ENCODE measurements at regions not wholly inside any gene's neighbourhood (a gene's known extent, or its start where the extent isn't known, plus 50 kb on each side); places are given as distances from the start of the nearest gene placed in this dataset.

DNA sequence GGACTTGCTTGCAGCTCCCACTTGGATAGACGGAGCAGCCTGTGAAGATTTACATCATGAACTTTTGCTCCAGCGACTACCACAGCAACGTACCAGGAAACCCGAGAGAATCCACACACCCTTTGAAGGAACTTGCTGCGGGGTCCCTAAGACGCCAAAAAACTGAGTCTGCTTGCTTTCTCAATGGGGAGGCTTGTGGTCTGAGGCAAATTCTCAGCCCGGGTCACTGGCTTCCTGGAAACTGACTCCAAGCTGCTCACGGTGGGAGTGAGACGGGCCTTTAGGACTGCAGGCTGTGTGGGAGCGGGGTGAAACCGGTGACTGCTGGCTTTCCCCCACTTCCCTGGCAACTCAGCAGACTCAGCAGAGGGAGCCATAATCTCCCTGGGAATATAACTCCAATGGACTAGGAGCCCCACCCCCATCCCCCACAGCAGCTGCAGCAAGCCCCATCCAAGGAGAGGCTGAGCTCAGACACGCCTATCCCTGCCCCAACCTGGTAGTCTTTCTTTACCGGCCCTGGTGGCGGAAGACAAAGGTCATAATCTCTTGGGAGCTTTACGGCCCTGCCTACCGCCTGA, 466.0 kb downstream of the CAAP1 start:
- Mint-ChIP-seq H3K4me3 (no peak overlapping the region), H3K36me3 (ENCODE audit: low read depth) (no peaks in the 10 kb centered on the region)
- intact Hi-C loops (cut with micrococcal nuclease), result no loop called here

DNA sequence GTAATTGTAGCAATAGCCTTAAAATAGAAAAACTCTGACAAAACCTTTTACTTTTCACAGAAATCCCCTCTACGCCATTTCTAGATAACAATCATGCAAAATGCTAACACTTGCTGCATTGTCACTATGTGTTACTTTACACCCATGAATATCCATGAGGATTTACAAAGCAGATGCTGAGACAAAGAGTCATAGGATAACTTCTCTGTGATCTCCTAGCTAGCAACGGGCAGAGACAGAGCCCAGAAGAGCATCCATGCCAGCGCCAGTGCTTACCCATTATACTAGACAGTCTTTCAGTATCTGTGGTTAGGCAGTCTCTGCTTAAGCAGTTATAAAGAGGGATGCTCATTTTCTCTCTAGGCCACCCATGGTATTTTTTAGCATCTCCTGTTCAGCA, 474.1 kb downstream of the CAAP1 start:
- H3K4me1 Mint-ChIP-seq (ENCODE audit: low read depth), result no peaks in the 10 kb centered on the region
- intact Hi-C loops (cut with micrococcal nuclease), result no loop called here

More for the DNA sequence above, 466.0 kb downstream of the CAAP1 start:
- Mint-ChIP-seq H3K27ac (no peak overlapping the region), H3K9me3 (peaks cover 14% of the 10 kb centered on the region), H3K4me1 (ENCODE audit: low read depth) (no peaks in the 10 kb centered on the region), H3K27me3 (ENCODE audit: insufficient read depth) (no peaks in the 10 kb centered on the region)
- no peak for DNase-seq (ENCODE audit: low spot score)

DNA sequence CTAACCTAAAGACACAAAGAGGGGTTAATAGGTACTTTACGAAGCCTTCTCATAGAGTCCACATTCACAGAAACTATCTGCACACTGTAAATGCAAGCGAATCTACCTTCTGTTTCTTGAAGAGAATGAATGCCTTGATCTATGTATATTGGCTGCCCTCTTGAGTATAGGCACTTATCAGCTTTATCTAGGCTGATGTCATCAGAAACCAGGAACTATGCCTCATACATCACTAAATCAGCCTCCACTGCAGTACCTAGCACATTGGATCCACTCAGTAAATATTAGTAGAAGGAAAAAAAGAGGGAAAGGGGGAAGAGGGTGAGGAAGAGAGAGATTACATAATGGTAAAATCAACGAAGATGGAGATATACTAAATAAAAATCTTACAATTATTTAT, 477.1 kb downstream of the CAAP1 start:
- H3K9me3 Mint-ChIP-seq, result peaks cover 3% of the 10 kb centered on the region
- H3K27ac Mint-ChIP-seq, result no peak overlapping the region
- no peak for DNase-seq (ENCODE audit: low spot score)
- no peak overlapping the region for H3K4me3 Mint-ChIP-seq
- no peaks in the 10 kb centered on the region for H3K36me3 Mint-ChIP-seq (ENCODE audit: low read depth)
- no peaks in the 10 kb centered on the region for H3K4me1 Mint-ChIP-seq (ENCODE audit: low read depth)
- intact Hi-C loops (cut with micrococcal nuclease), result no loop called here
- no peaks in the 10 kb centered on the region for H3K27me3 Mint-ChIP-seq (ENCODE audit: insufficient read depth)

More for the DNA sequence above, 474.1 kb downstream of the CAAP1 start:
- H3K27me3 Mint-ChIP-seq (ENCODE audit: insufficient read depth), result no peaks in the 10 kb centered on the region
- DNase-seq (ENCODE audit: low spot score), result no peak
- H3K36me3 Mint-ChIP-seq (ENCODE audit: low read depth), result no peaks in the 10 kb centered on the region
- no peak overlapping the region for H3K27ac Mint-ChIP-seq
- H3K9me3 Mint-ChIP-seq, result no peaks in the 10 kb centered on the region
- H3K4me3 Mint-ChIP-seq, result no peak overlapping the region

DNA sequence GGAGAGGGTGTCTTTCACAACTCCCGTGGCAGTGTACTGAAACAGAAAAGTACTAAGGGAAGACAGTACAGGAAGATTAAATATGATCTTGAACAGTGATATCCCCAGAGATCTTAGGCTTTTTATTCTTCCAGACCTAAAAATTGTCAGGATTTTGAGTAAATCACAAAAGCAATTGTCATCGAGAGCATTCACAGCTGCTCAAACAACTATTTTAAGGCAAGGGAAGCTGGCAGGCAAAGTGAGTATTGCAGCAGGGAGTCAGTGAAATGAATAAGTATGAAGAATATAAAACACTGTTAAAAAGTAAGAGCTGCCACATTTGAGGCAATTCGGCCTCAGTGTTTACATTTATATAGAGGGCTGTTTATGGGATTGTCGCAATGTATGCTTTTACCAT, 479.0 kb downstream of the CAAP1 start:
- no peak overlapping the region for H3K4me3 Mint-ChIP-seq
- H3K27me3 Mint-ChIP-seq (ENCODE audit: insufficient read depth), result no peaks in the 10 kb centered on the region
- no peaks in the 10 kb centered on the region for H3K4me1 Mint-ChIP-seq (ENCODE audit: low read depth)

DNA sequence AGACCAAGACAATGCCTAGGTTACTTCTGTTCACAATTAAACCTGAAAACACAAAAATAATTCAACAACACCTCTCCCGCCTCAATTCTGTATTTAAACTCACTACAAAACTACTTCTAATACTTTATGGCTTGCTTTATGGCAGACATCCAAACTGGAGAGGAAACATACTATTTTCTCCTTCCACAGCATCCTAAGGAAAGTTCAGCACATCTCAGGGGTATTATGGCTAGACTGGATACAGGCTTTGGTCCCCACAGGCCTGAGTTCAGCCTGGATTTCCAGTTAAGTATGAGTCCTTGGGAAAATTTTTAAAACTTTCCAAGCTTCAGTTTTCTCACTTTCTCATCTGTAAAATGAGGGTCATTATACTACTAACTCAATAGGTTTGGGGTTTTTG, 480.2 kb downstream of the CAAP1 start:
- no peak overlapping the region for H3K27ac Mint-ChIP-seq
- no peaks in the 10 kb centered on the region for H3K27me3 Mint-ChIP-seq (ENCODE audit: insufficient read depth)
- H3K4me1 Mint-ChIP-seq (ENCODE audit: low read depth), result no peaks in the 10 kb centered on the region
- no peak for DNase-seq (ENCODE audit: low spot score)
- peaks cover 9% of the 10 kb centered on the region for H3K9me3 Mint-ChIP-seq
- H3K36me3 Mint-ChIP-seq (ENCODE audit: low read depth), result no peaks in the 10 kb centered on the region
- intact Hi-C loops (cut with micrococcal nuclease), result loop anchor here (5.0 kb wide), 1 partner anchor 40 kb away; no protein-coding TSS in a partner anchor
- no peak overlapping the region for H3K4me3 Mint-ChIP-seq

More for the DNA sequence above, 479.0 kb downstream of the CAAP1 start:
- Mint-ChIP-seq H3K36me3 (ENCODE audit: low read depth) (no peaks in the 10 kb centered on the region), H3K27ac (no peak overlapping the region), H3K9me3 (peaks cover 3% of the 10 kb centered on the region)
- intact Hi-C loops (cut with micrococcal nuclease), result loop anchor here (5.0 kb wide), 1 partner anchor 41 kb away; no protein-coding TSS in a partner anchor
- DNase-seq (ENCODE audit: low spot score), result no peak

GRCh38 chr9:26406676-26407075, 485.9 kb downstream of the CAAP1 start:
- H3K27me3 Mint-ChIP-seq (ENCODE audit: insufficient read depth), result no peaks in the 10 kb centered on the region
- no peak for DNase-seq (ENCODE audit: low spot score)
- H3K36me3 Mint-ChIP-seq (ENCODE audit: low read depth), result no peaks in the 10 kb centered on the region
- no peaks in the 10 kb centered on the region for H3K4me1 Mint-ChIP-seq (ENCODE audit: low read depth)
- intact Hi-C loops (cut with micrococcal nuclease), result no loop called here
- H3K4me3 Mint-ChIP-seq, result no peak overlapping the region
- H3K9me3 Mint-ChIP-seq, result peaks cover 10% of the 10 kb centered on the region
- no peak overlapping the region for H3K27ac Mint-ChIP-seq

- Mint-ChIP-seq H3K4me3 (no peak overlapping the region), H3K36me3 (ENCODE audit: low read depth) (no peaks in the 10 kb centered on the region), H3K27me3 (ENCODE audit: insufficient read depth) (no peaks in the 10 kb centered on the region), H3K27ac (no peak overlapping the region), H3K4me1 (ENCODE audit: low read depth) (no peaks in the 10 kb centered on the region), H3K9me3 (no peaks in the 10 kb centered on the region)
- no peak for DNase-seq (ENCODE audit: low spot score)
- intact Hi-C loops (cut with micrococcal nuclease), result no loop called here
Measured at GRCh38 chr9:26399556-26399955, 493.0 kb downstream of the CAAP1 start.

GRCh38 chr9:26394025-26394424, 498.6 kb downstream of the CAAP1 start:
- Mint-ChIP-seq H3K4me3 (no peak overlapping the region), H3K27me3 (ENCODE audit: insufficient read depth) (no peaks in the 10 kb centered on the region), H3K9me3 (peaks cover 19% of the 10 kb centered on the region), H3K4me1 (ENCODE audit: low read depth) (no peaks in the 10 kb centered on the region), H3K27ac (no peak overlapping the region), H3K36me3 (ENCODE audit: low read depth) (no peaks in the 10 kb centered on the region)
- no peak for DNase-seq (ENCODE audit: low spot score)
- intact Hi-C loops (cut with micrococcal nuclease), result no loop called here

DNA sequence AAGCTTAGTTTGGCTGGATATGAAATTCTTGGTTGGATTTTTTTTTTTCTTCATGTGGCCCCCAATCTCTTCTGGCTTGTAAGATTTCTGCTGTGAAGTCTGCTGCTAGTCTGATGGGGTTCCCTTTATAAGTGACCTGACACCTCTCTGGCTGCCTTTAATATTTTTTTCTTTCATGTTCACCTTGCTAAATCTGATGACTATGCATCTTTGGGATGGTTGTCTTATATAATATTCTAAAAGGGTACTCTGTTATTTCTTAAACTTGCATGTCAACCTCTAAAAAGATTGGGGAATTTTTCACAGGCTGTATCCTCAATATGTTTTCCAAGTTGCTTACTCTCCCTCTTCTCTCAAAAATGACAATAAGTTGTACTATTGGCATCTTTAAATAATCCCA, 500.0 kb downstream of the CAAP1 start:
- Mint-ChIP-seq H3K9me3 (peaks cover 24% of the 10 kb centered on the region), H3K36me3 (ENCODE audit: low read depth) (no peaks in the 10 kb centered on the region), H3K4me3 (no peak overlapping the region), H3K27ac (no peak overlapping the region), H3K4me1 (ENCODE audit: low read depth) (no peaks in the 10 kb centered on the region), H3K27me3 (ENCODE audit: insufficient read depth) (no peaks in the 10 kb centered on the region)
- DNase-seq (ENCODE audit: low spot score), result no peak
- intact Hi-C loops (cut with micrococcal nuclease), result no loop called here

GRCh38 chr9:26391036-26391435, 501.6 kb downstream of the CAAP1 start:
- no peak for DNase-seq (ENCODE audit: low spot score)
- Mint-ChIP-seq H3K4me3 (no peak overlapping the region), H3K27me3 (ENCODE audit: insufficient read depth) (no peaks in the 10 kb centered on the region), H3K27ac (no peak overlapping the region), H3K36me3 (ENCODE audit: low read depth) (no peaks in the 10 kb centered on the region), H3K4me1 (ENCODE audit: low read depth) (no peaks in the 10 kb centered on the region), H3K9me3 (peaks cover 27% of the 10 kb centered on the region)
- intact Hi-C loops (cut with micrococcal nuclease), result no loop called here

- no peaks in the 10 kb centered on the region for H3K27me3 Mint-ChIP-seq (ENCODE audit: insufficient read depth)
- H3K27ac Mint-ChIP-seq, result no peak overlapping the region
Measured at GRCh38 chr9:26375448-26375847, 517.2 kb downstream of the CAAP1 start.

DNA sequence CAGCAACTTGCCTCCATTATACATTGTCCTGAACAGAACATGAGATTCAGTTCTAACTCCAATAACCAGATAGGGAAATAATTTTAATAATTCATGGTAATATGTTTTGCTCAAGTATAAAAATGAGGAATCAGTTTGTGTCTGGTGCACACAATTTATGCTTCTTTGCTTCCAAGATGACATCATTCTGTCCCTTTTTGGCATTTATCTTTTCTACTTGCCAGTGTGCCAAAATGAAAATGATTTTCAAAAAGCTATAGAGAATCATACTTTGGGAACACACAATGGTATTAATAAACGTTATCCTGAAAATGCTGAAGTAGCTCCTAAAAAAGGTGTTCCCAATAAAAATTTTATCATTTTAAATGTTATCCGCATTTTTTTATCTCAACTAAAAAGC, 519.0 kb downstream of the CAAP1 start:
- no peaks in the 10 kb centered on the region for H3K36me3 Mint-ChIP-seq (ENCODE audit: low read depth)
- H3K27me3 Mint-ChIP-seq (ENCODE audit: insufficient read depth), result no peaks in the 10 kb centered on the region
- no peak for DNase-seq (ENCODE audit: low spot score)
- no peak overlapping the region for H3K4me3 Mint-ChIP-seq
- H3K4me1 Mint-ChIP-seq (ENCODE audit: low read depth), result no peaks in the 10 kb centered on the region
- intact Hi-C loops (cut with micrococcal nuclease), result loop anchor here (5.0 kb wide), 1 partner anchor 39 kb away; no protein-coding TSS in a partner anchor
- H3K27ac Mint-ChIP-seq, result no peak overlapping the region
- peaks cover 8% of the 10 kb centered on the region for H3K9me3 Mint-ChIP-seq

More at GRCh38 chr9:26375448-26375847, 517.2 kb downstream of the CAAP1 start:
- Mint-ChIP-seq H3K4me3 (no peak overlapping the region), H3K9me3 (peaks cover 11% of the 10 kb centered on the region), H3K4me1 (ENCODE audit: low read depth) (no peaks in the 10 kb centered on the region), H3K36me3 (ENCODE audit: low read depth) (no peaks in the 10 kb centered on the region)
- intact Hi-C loops (cut with micrococcal nuclease), result no loop called here
- no peak for DNase-seq (ENCODE audit: low spot score)

DNA sequence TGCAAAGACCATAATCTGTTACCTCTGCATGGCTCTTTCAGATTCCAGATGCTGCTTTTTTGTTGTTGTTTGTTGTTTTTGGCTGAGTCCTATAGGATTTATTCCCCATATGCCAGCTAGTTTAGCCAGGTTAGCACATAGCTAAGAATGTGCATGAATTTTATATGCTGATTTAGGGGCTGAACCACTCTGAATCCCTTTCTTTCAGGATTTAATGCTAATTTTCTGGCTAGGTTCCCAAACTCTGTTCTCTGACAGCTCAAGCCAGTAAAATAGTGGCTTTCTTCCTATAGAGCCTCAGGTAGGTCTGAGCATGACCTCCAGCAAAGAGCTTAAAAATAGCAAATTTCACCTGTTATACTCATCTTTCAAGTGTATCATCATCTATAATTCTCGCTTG, 521.4 kb downstream of the CAAP1 start:
- Mint-ChIP-seq H3K4me1 (ENCODE audit: low read depth) (no peaks in the 10 kb centered on the region), H3K9me3 (peaks cover 6% of the 10 kb centered on the region), H3K36me3 (ENCODE audit: low read depth) (no peaks in the 10 kb centered on the region), H3K27ac (no peak overlapping the region), H3K4me3 (no peak overlapping the region), H3K27me3 (ENCODE audit: insufficient read depth) (no peaks in the 10 kb centered on the region)
- no peak for DNase-seq (ENCODE audit: low spot score)
- intact Hi-C loops (cut with micrococcal nuclease), result loop anchor here (5.0 kb wide), 1 partner anchor 41 kb away; no protein-coding TSS in a partner anchor

GRCh38 chr9:26369093-26369492, 523.5 kb downstream of the CAAP1 start:
- intact Hi-C loops (cut with micrococcal nuclease), result no loop called here
- H3K27ac Mint-ChIP-seq, result no peak overlapping the region
- H3K27me3 Mint-ChIP-seq (ENCODE audit: insufficient read depth), result no peaks in the 10 kb centered on the region
- H3K4me3 Mint-ChIP-seq, result no peak overlapping the region
- no peaks in the 10 kb centered on the region for H3K4me1 Mint-ChIP-seq (ENCODE audit: low read depth)
- no peaks in the 10 kb centered on the region for H3K36me3 Mint-ChIP-seq (ENCODE audit: low read depth)
- no peak for DNase-seq (ENCODE audit: low spot score)
- peaks cover 6% of the 10 kb centered on the region for H3K9me3 Mint-ChIP-seq

All from activated T-helper 1 cell treated with anti-CD3 and anti-CD28 coated beads, Interleukin-12 subunit alpha, Interleukin-12 subunit beta, Interleukin-2, Interleukin-4 antibody, amounts not matched to agents 30 ng/mL and 10 ng/mL and 1 ng/mL, durations not matched to agents 14 hours and 24 hours and 36 hours (primary cell).